ENCODE measurements at regions not wholly inside any gene's neighbourhood (a gene's known extent, or its start where the extent isn't known, plus 50 kb on each side); places are given as distances from the start of the nearest gene placed in this dataset.
"Not testable (repeated sequence)": the region's sequence is repeated elsewhere in the genome, so short reads cannot be mapped to it uniquely, and the experiment has no call there.

GRCh38 chr3:88713233-88713691, 394.2 kb upstream of the EPHA3 start:
- H3K4me1 Mint-ChIP-seq = no peaks in the 10 kb centered on the region
- H3K36me3 Mint-ChIP-seq = no peaks in the 10 kb centered on the region
- no peak overlapping the region for H3K4me3 Mint-ChIP-seq
- no peaks in the 10 kb centered on the region for H3K27me3 Mint-ChIP-seq
- CTCF ChIA-PET = no interaction called here
- no peak overlapping the region for H3K27ac Mint-ChIP-seq
- ATAC-seq = no peak
- no peak for DNase-seq
- peaks cover 10% of the 10 kb centered on the region for H3K9me3 Mint-ChIP-seq (ENCODE audit: low read depth)

GRCh38 chr3:88725440-88726165, 381.8 kb upstream of the EPHA3 start:
- no peaks in the 10 kb centered on the region for H3K36me3 Mint-ChIP-seq
- H3K9me3 Mint-ChIP-seq (ENCODE audit: low read depth) = peaks cover 9% of the 10 kb centered on the region
- DNase-seq (no peak), ATAC-seq (no peak)
- H3K27me3 Mint-ChIP-seq = no peaks in the 10 kb centered on the region
- CTCF ChIA-PET = interaction anchor here (0.6 kb wide), 1 partner anchor 67 kb away, joined by 3 read pairs; no protein-coding TSS in a partner anchor
- H3K27ac Mint-ChIP-seq = no peak overlapping the region
- H3K4me3 Mint-ChIP-seq = no peak overlapping the region
- no peaks in the 10 kb centered on the region for H3K4me1 Mint-ChIP-seq

- H3K27me3 Mint-ChIP-seq = no peaks in the 10 kb centered on the region
- H3K9me3 Mint-ChIP-seq (ENCODE audit: low read depth) = peaks cover 6% of the 10 kb centered on the region
- H3K27ac Mint-ChIP-seq = no peak overlapping the region
- no peaks in the 10 kb centered on the region for H3K36me3 Mint-ChIP-seq
- no peak for ATAC-seq
- no peaks in the 10 kb centered on the region for H3K4me1 Mint-ChIP-seq
- no peak for DNase-seq
- H3K4me3 Mint-ChIP-seq = no peak overlapping the region
- CTCF ChIA-PET = no interaction called here
Measured at GRCh38 chr3:88732186-88732585, 375.2 kb upstream of the EPHA3 start.

GRCh38 chr3:88742106-88742505, 365.3 kb upstream of the EPHA3 start:
- CTCF ChIA-PET = no interaction called here
- Mint-ChIP-seq H3K4me3 (no peak overlapping the region), H3K27me3 (no peaks in the 10 kb centered on the region), H3K27ac (no peak overlapping the region), H3K9me3 (ENCODE audit: low read depth) (no peaks in the 10 kb centered on the region), H3K36me3 (no peaks in the 10 kb centered on the region), H3K4me1 (no peaks in the 10 kb centered on the region)
- DNase-seq (no peak), ATAC-seq (no peak)

GRCh38 chr3:88742674-88743507, 364.5 kb upstream of the EPHA3 start:
- ATAC-seq = no peak
- no peaks in the 10 kb centered on the region for H3K36me3 Mint-ChIP-seq
- no peaks in the 10 kb centered on the region for H3K27me3 Mint-ChIP-seq
- no peak for DNase-seq
- CTCF ChIA-PET = no interaction called here
- H3K9me3 Mint-ChIP-seq (ENCODE audit: low read depth) = no peaks in the 10 kb centered on the region
- no peak overlapping the region for H3K4me3 Mint-ChIP-seq
- H3K4me1 Mint-ChIP-seq = no peaks in the 10 kb centered on the region
- H3K27ac Mint-ChIP-seq = no peak overlapping the region

- Mint-ChIP-seq H3K9me3 (ENCODE audit: low read depth) (peaks cover 8% of the 10 kb centered on the region), H3K4me1 (no peaks in the 10 kb centered on the region), H3K4me3 (no peak overlapping the region), H3K36me3 (no peaks in the 10 kb centered on the region), H3K27me3 (no peaks in the 10 kb centered on the region), H3K27ac (no peak overlapping the region)
- no peak for DNase-seq
- no peak for ATAC-seq
- CTCF ChIA-PET = no interaction called here
Measured at GRCh38 chr3:88744896-88745295, 362.5 kb upstream of the EPHA3 start.

GRCh38 chr3:88747145-88747544, 360.3 kb upstream of the EPHA3 start:
- DNase-seq; CTCF ChIA-PET; ATAC-seq; H3K4me3 Mint-ChIP-seq; H3K27me3 Mint-ChIP-seq; H3K4me1 Mint-ChIP-seq; H3K9me3 Mint-ChIP-seq (ENCODE audit: low read depth); H3K36me3 Mint-ChIP-seq; H3K27ac Mint-ChIP-seq: not testable (repeated sequence)

GRCh38 chr3:88758676-88759075, 348.7 kb upstream of the EPHA3 start:
- no peaks in the 10 kb centered on the region for H3K4me1 Mint-ChIP-seq
- DNase-seq (no peak), ATAC-seq (no peak)
- H3K27ac Mint-ChIP-seq = no peak overlapping the region
- CTCF ChIA-PET = no interaction called here
- H3K27me3 Mint-ChIP-seq = no peaks in the 10 kb centered on the region
- H3K36me3 Mint-ChIP-seq = no peaks in the 10 kb centered on the region
- H3K9me3 Mint-ChIP-seq (ENCODE audit: low read depth) = peaks cover 3% of the 10 kb centered on the region
- no peak overlapping the region for H3K4me3 Mint-ChIP-seq

GRCh38 chr3:88767746-88768145, 339.7 kb upstream of the EPHA3 start:
- Mint-ChIP-seq H3K27ac (no peak overlapping the region), H3K9me3 (ENCODE audit: low read depth) (peaks cover 7% of the 10 kb centered on the region), H3K4me3 (no peak overlapping the region), H3K27me3 (no peaks in the 10 kb centered on the region), H3K36me3 (no peaks in the 10 kb centered on the region), H3K4me1 (no peaks in the 10 kb centered on the region)
- no peak for DNase-seq
- CTCF ChIA-PET = no interaction called here
- ATAC-seq = no peak

- CTCF ChIA-PET = no interaction called here
- Mint-ChIP-seq H3K36me3 (no peaks in the 10 kb centered on the region), H3K27ac (no peak overlapping the region), H3K4me3 (no peak overlapping the region), H3K27me3 (no peaks in the 10 kb centered on the region), H3K4me1 (no peaks in the 10 kb centered on the region), H3K9me3 (ENCODE audit: low read depth) (peaks cover 3% of the 10 kb centered on the region)
- ATAC-seq = no peak
- DNase-seq = no peak
Measured at GRCh38 chr3:88773766-88774165, 333.7 kb upstream of the EPHA3 start.

- Mint-ChIP-seq H3K27me3 (no peaks in the 10 kb centered on the region), H3K4me1 (no peaks in the 10 kb centered on the region), H3K4me3 (no peak overlapping the region), H3K27ac (no peak overlapping the region), H3K36me3 (no peaks in the 10 kb centered on the region), H3K9me3 (ENCODE audit: low read depth) (peaks cover 9% of the 10 kb centered on the region)
- DNase-seq (no peak), ATAC-seq (no peak)
- CTCF ChIA-PET = no interaction called here
Measured at GRCh38 chr3:88775026-88775690, 332.3 kb upstream of the EPHA3 start.

- H3K36me3 Mint-ChIP-seq = no peaks in the 10 kb centered on the region
- no peak for ATAC-seq
- CTCF ChIA-PET = no interaction called here
- peaks cover 9% of the 10 kb centered on the region for H3K9me3 Mint-ChIP-seq (ENCODE audit: low read depth)
- H3K4me3 Mint-ChIP-seq = no peak overlapping the region
- no peak overlapping the region for H3K27ac Mint-ChIP-seq
- H3K4me1 Mint-ChIP-seq = no peaks in the 10 kb centered on the region
- no peaks in the 10 kb centered on the region for H3K27me3 Mint-ChIP-seq
- no peak for DNase-seq
Measured at GRCh38 chr3:88779482-88779881, 327.9 kb upstream of the EPHA3 start.

- H3K27me3 Mint-ChIP-seq = no peaks in the 10 kb centered on the region
- no peak overlapping the region for H3K27ac Mint-ChIP-seq
- no peaks in the 10 kb centered on the region for H3K36me3 Mint-ChIP-seq
- no peak overlapping the region for H3K4me3 Mint-ChIP-seq
- DNase-seq = no peak
- ATAC-seq = no peak
- CTCF ChIA-PET = no interaction called here
- H3K9me3 Mint-ChIP-seq (ENCODE audit: low read depth) = no peaks in the 10 kb centered on the region
- no peaks in the 10 kb centered on the region for H3K4me1 Mint-ChIP-seq
Measured at GRCh38 chr3:88784925-88785324, 322.5 kb upstream of the EPHA3 start.

- ATAC-seq (no peak), DNase-seq (no peak)
- Mint-ChIP-seq H3K36me3 (no peaks in the 10 kb centered on the region), H3K4me3 (no peak overlapping the region), H3K9me3 (ENCODE audit: low read depth) (no peaks in the 10 kb centered on the region), H3K27ac (no peak overlapping the region), H3K4me1 (no peaks in the 10 kb centered on the region), H3K27me3 (no peaks in the 10 kb centered on the region)
- CTCF ChIA-PET = no interaction called here
Measured at GRCh38 chr3:88785841-88786240, 321.6 kb upstream of the EPHA3 start.

Measured in activated CD8-positive, alpha-beta memory T cell treated with anti-CD3 and anti-CD28 coated beads, Interleukin-2, amount 10 ng/mL, durations not matched to agents 7 days and 5 days (primary cell).